ENCODE measurements at regions not wholly inside any gene's neighbourhood (a gene's known extent, or its start where the extent isn't known, plus 50 kb on each side); places are given as distances from the start of the nearest gene placed in this dataset.
"Not testable (repeated sequence)": the region's sequence is repeated elsewhere in the genome, so short reads cannot be mapped to it uniquely, and the experiment has no call there.

DNA sequence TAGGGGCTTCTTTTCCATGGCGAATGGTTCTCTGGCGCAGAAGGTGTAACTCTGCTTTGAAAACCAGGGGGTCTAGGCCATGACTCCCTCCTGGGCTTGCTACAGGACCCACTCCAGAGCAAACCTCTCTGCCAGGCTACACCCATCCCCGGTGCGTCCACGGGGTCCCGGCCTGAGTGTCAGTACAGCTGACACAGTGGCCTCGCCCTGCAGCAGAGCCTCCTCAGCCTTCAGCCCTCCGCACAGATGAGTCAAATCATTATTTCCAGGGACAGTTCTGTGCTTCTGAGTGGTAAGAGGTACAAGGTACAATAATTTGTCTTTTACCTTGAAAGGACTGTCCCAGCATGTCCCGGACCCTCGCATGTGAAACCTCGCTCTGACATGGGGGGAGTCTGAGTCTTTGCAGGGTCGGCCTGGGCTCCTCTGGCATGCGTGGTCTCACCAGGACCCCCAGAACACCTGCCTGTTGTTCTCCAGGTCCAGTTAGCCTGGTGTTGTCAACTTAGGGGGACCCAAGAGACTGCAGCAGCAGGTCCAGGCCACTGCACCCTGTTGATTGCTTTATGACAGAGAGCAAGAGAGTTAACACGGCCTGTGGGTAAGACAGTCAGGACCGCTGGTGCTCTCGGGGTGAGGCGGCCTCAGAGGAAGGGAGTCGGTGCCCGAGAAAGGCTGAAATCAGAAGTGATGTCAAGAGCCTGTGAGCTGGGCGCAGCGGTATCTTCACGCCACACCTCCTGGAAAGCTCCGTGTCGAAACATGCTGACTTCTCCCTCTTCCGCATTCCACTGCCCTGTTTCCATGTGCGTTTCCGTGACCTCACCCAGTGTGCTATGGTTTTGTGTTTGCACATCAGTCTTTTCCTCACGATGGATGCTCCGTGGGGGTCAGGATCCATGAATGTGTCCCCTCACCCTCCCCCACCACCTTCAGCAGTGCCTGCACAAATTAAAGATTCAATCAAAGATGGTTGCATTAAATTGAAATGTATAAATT is 340.1 kb downstream of the EIPR1 start:
- DNase-seq (ENCODE audit: low read depth in 1 of 2, low spot score in 2 of 2): no peak

DNA sequence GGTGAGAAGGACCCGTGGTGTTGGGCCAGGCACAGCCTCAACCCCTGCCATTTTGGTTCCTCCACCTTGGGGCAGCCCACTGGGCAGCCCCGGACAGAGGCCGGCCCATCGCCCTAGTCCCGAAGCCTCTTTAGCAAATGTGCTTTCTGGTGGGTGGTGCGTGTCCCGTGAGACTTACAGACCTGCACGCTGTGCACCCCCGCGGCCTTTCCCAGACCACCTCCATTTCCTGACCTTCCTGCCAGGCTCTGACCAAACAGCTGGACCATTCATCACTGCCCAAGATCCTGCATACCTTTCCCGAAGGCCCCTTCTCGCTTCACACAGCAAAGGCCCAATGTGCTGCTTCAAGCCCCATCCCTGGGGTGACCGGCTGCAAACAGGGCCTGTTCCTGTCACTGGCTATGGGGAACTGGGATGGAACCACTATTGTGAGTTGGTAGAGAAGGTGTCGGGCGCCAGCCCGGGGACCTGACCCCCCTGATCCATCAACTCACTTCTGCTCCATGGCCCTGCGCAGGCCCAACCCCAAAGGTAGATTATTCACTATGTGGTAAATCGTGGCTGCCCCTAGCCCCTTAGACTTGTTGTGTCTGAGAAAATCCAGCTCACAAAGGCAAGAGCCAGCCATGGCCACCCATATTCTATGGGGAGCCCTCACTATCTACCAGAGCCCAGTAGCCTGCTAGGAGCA is 341.0 kb downstream of the EIPR1 start:
- no peaks in the 10 kb centered on the region for H3K4me1 ChIP-seq (replicated peaks)
- peaks cover 5% of the 10 kb centered on the region for H3K9me3 ChIP-seq (replicated peaks)
- no peak overlapping the region for H3K27ac ChIP-seq
- H3K27me3 ChIP-seq (replicated peaks): no peaks in the 10 kb centered on the region
- H3K4me3 ChIP-seq: no peak overlapping the region
- no peaks in the 10 kb centered on the region for H3K36me3 ChIP-seq
- DNase-seq (ENCODE audit: low read depth in 1 of 2, low spot score in 2 of 2): peak in 1 of 2 experiments; percentile 32

More for the DNA sequence above, 340.1 kb downstream of the EIPR1 start:
- Histone ChIP-seq H3K4me3 (no peak overlapping the region), H3K36me3 (no peaks in the 10 kb centered on the region), H3K9me3 (replicated peaks) (peaks cover 5% of the 10 kb centered on the region), H3K27ac (no peak overlapping the region), H3K4me1 (replicated peaks) (no peaks in the 10 kb centered on the region), H3K27me3 (replicated peaks) (no peaks in the 10 kb centered on the region)

- peaks cover 5% of the 10 kb centered on the region for H3K9me3 ChIP-seq (replicated peaks)
Measured at GRCh38 chr2:3035385-3036050, 342.1 kb downstream of the EIPR1 start.

GRCh38 chr2:3034856-3035255 is 342.8 kb downstream of the EIPR1 start:
- H3K27me3 ChIP-seq (replicated peaks): no peaks in the 10 kb centered on the region
- H3K4me3 ChIP-seq: no peak overlapping the region
- no peak overlapping the region for H3K27ac ChIP-seq
- no peaks in the 10 kb centered on the region for H3K36me3 ChIP-seq
- H3K4me1 ChIP-seq (replicated peaks): no peaks in the 10 kb centered on the region
- no peak for DNase-seq (ENCODE audit: low read depth in 1 of 2, low spot score in 2 of 2)
- peaks cover 5% of the 10 kb centered on the region for H3K9me3 ChIP-seq (replicated peaks)

More at GRCh38 chr2:3035385-3036050, 342.1 kb downstream of the EIPR1 start:
- Histone ChIP-seq H3K27me3 (replicated peaks) (no peaks in the 10 kb centered on the region), H3K36me3 (no peaks in the 10 kb centered on the region), H3K4me3 (no peak overlapping the region), H3K4me1 (replicated peaks) (no peaks in the 10 kb centered on the region), H3K27ac (no peak overlapping the region)
- peak in 1 of 2 experiments; percentile 34 for DNase-seq (ENCODE audit: low read depth in 1 of 2, low spot score in 2 of 2)

DNA sequence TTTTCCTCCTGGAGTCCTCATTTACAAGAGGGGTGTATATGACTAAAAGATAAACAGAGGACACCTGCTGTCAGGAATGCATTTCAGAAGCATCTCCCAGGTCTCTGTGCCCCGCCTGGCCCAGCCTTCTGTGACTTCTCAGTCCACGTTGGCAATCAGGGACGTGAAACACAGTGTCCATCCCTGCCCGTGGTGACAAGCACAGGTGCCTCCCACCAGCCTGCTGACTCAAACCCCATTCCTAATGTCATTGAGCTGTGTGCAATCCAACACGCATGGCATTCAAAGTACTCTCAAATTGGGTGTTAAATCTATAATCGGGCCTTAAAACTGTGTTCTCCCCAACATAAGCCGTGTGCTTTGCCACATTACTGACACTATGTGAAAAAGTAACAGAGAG is 343.2 kb downstream of the EIPR1 start:
- DNase-seq (ENCODE audit: low read depth in 1 of 2, low spot score in 2 of 2): no peak
- Histone ChIP-seq H3K4me1 (replicated peaks) (no peaks in the 10 kb centered on the region), H3K9me3 (replicated peaks) (peaks cover 5% of the 10 kb centered on the region), H3K27me3 (replicated peaks) (no peaks in the 10 kb centered on the region), H3K4me3 (no peak overlapping the region), H3K36me3 (no peaks in the 10 kb centered on the region), H3K27ac (no peak overlapping the region)

DNA sequence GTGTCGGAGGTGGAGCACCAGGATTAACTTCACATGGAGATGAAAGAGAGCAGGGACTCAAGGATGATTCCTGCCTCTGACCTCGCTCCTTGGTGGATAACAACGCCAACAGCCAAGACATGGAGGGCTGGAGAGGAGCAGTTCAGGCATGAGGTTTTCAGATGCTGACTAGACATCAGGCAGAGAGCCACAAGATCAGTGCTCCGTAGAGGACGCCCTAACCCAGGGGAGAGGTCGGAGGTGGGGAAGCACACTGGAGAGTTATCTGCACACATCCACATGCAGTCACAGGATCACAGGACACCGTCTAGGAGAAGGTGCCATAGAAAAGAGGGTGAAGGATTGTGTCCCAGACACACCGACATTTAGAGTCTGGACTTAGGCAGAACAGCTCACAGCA is 344.3 kb downstream of the EIPR1 start:
- H3K27ac ChIP-seq: no peak overlapping the region
- H3K36me3 ChIP-seq: no peaks in the 10 kb centered on the region
- DNase-seq (ENCODE audit: low read depth in 1 of 2, low spot score in 2 of 2): no peak
- no peaks in the 10 kb centered on the region for H3K27me3 ChIP-seq (replicated peaks)
- H3K9me3 ChIP-seq (replicated peaks): peaks cover 5% of the 10 kb centered on the region
- H3K4me1 ChIP-seq (replicated peaks): no peaks in the 10 kb centered on the region
- H3K4me3 ChIP-seq: no peak overlapping the region

GRCh38 chr2:3030791-3031190 is 346.8 kb downstream of the EIPR1 start:
- not testable (repeated sequence) for DNase-seq (ENCODE audit: low read depth in 1 of 2, low spot score in 2 of 2); H3K4me3 ChIP-seq; H3K36me3 ChIP-seq; H3K27me3 ChIP-seq (replicated peaks); H3K4me1 ChIP-seq (replicated peaks); H3K27ac ChIP-seq; H3K9me3 ChIP-seq (replicated peaks)

DNA sequence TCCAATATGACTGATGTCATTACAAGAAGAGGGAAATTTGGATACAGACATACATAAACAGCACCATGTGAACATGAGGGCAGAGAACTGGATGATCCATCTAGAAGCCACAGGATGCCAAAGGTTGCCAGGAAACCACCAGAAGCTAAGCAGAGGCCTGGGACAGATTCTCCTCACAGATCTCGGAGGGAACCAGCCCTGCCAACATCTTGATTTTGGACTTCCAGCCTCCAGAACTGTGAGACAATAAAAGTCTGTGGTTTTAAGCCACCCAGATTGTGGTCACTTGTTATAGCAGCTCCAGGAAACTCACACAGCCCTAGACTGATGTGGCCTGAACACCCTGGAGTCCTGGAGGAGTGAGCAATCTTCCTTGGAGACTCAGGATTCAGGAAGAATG is 351.6 kb downstream of the EIPR1 start:
- H3K27ac ChIP-seq: no peak overlapping the region
- no peak overlapping the region for H3K4me3 ChIP-seq

DNA sequence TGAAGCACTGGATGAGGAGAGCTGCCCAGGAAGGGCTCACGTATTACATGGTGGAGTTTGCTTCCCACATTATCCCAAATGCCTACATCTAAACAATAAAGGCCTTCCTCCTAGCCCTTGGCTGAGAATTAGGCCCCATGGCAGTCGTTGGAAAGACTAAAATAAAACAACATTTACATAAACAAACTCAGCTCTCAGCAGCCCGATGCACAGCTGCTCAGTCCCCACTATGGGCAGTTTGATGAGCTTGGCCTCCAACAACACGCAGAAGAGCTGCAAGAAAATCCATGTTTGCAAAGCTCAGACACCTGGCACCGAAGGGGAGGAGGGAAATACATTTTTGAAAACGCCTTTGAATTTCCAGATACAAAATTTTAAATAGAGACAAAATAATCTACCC is 352.4 kb downstream of the EIPR1 start:
- Histone ChIP-seq H3K27ac (no peak overlapping the region), H3K4me3 (no peak overlapping the region), H3K27me3 (replicated peaks) (no peaks in the 10 kb centered on the region), H3K4me1 (replicated peaks) (no peaks in the 10 kb centered on the region), H3K9me3 (replicated peaks) (peaks cover 6% of the 10 kb centered on the region), H3K36me3 (no peaks in the 10 kb centered on the region)
- DNase-seq (ENCODE audit: low read depth in 1 of 2, low spot score in 2 of 2): no peak

More for the DNA sequence above, 351.6 kb downstream of the EIPR1 start:
- no peak for DNase-seq (ENCODE audit: low read depth in 1 of 2, low spot score in 2 of 2)
- no peaks in the 10 kb centered on the region for H3K27me3 ChIP-seq (replicated peaks)
- peaks cover 6% of the 10 kb centered on the region for H3K9me3 ChIP-seq (replicated peaks)
- no peaks in the 10 kb centered on the region for H3K36me3 ChIP-seq
- no peaks in the 10 kb centered on the region for H3K4me1 ChIP-seq (replicated peaks)

GRCh38 chr2:3024401-3024935 is 353.1 kb downstream of the EIPR1 start:
- Histone ChIP-seq H3K9me3 (replicated peaks) (peaks cover 6% of the 10 kb centered on the region), H3K4me1 (replicated peaks) (no peaks in the 10 kb centered on the region), H3K36me3 (no peaks in the 10 kb centered on the region), H3K27ac (no peak overlapping the region), H3K4me3 (no peak overlapping the region), H3K27me3 (replicated peaks) (no peaks in the 10 kb centered on the region)
- no peak for DNase-seq (ENCODE audit: low read depth in 1 of 2, low spot score in 2 of 2)

DNA sequence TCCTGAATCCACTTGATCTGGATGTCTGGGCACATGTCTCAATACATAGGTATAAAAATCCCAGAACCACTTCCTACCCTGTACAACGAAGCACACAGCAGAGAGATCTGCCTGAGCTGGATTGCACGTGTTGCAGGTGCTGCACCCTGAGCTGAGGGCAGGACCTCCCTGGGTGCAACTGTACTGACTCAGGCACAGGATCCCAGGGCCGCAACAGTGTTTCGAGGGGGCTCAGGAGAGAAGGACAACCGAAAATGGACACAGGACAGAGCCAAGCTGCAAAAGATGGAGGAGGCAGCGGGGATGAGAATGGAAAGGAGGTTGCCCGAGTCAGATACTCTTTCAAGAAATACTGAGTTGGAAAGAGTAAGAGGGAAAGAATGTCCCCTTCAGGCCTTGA is 354.1 kb downstream of the EIPR1 start:
- Histone ChIP-seq H3K4me1 (replicated peaks) (no peaks in the 10 kb centered on the region), H3K9me3 (replicated peaks) (peaks cover 6% of the 10 kb centered on the region), H3K36me3 (no peaks in the 10 kb centered on the region), H3K4me3 (no peak overlapping the region), H3K27ac (no peak overlapping the region), H3K27me3 (replicated peaks) (no peaks in the 10 kb centered on the region)
- no peak for DNase-seq (ENCODE audit: low read depth in 1 of 2, low spot score in 2 of 2)

- no peaks in the 10 kb centered on the region for H3K4me1 ChIP-seq (replicated peaks)
- H3K4me3 ChIP-seq: no peak overlapping the region
- H3K9me3 ChIP-seq (replicated peaks): peaks cover 3% of the 10 kb centered on the region
- DNase-seq (ENCODE audit: low read depth in 1 of 2, low spot score in 2 of 2): no peak
- H3K27me3 ChIP-seq (replicated peaks): no peaks in the 10 kb centered on the region
- H3K36me3 ChIP-seq: no peaks in the 10 kb centered on the region
- no peak overlapping the region for H3K27ac ChIP-seq
Measured at GRCh38 chr2:3022841-3023372, 354.7 kb downstream of the EIPR1 start.

DNA sequence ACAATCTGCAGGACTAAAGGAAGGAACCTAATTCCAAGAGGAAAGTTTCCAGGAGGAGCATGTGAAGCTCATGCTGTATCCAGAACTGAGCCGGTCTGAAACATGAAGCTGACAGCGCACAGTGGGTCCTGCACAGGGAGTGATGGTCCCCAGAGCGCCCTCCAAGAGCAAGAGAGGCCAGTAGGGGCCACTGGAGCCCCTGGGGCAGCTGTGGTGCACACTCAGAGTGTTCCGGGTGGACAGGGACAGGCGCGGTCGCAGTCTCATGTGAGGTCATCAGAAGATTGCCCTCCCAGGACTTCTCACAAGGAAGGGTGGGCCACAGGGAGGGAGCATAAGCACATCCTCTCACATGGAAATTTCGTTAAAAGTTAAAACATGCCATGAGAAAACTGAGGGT is 355.9 kb downstream of the EIPR1 start:
- no peak for DNase-seq (ENCODE audit: low read depth in 1 of 2, low spot score in 2 of 2)
- no peak overlapping the region for H3K4me3 ChIP-seq
- no peaks in the 10 kb centered on the region for H3K36me3 ChIP-seq
- peaks cover 3% of the 10 kb centered on the region for H3K9me3 ChIP-seq (replicated peaks)
- no peaks in the 10 kb centered on the region for H3K4me1 ChIP-seq (replicated peaks)
- H3K27me3 ChIP-seq (replicated peaks): no peaks in the 10 kb centered on the region
- H3K27ac ChIP-seq: no peak overlapping the region
